CD8-positive, alpha-beta memory T cell (primary cell): ENCODE measurements at regions not wholly inside any gene's neighbourhood (a gene's known extent, or its start where the extent isn't known, plus 50 kb on each side); places are given as distances from the start of the nearest gene placed in this dataset.

Source experiments
- CTCF ChIA-PET: fragments of 350-600 bp; sonication (Branson Sonifier 250); formaldehyde crosslinking; loops from one replicate; lab custom pipeline; 2021; ENCODE audit warnings: antibody characterized with exemption; lab: Charles Lee
- POLR2A ChIA-PET: fragments of 350-600 bp; sonication (Branson Sonifier 250); formaldehyde crosslinking; loops from one replicate; lab custom pipeline; 2021; ENCODE audit warnings: antibody characterized with exemption; lab: Charles Lee
- DNase-seq, 5 donors: peaks; one replicate each; pipeline versions ENCODE4 v3.0.0 to v3.0.0-alpha.2; 2020 to 2022; ENCODE audit warnings: mixed read lengths in 1 of 5
- H3K27ac ChIP-seq: one replicate; pipeline ENCODE4 v1.7.0; 2013; ENCODE audit warnings: low read depth, mild to moderate bottlenecking, low read length, moderate library complexity
- H3K27me3 ChIP-seq: 2 replicates; pipeline ENCODE4 v1.7.0; 2013; ENCODE audit warnings: low read length, mild to moderate bottlenecking; ENCODE audit not compliant: insufficient read depth, poor library complexity, severe bottlenecking
- H3K36me3 ChIP-seq: 2 replicates; pipeline ENCODE4 v1.7.0; 2013; ENCODE audit warnings: mild to moderate bottlenecking, low read length, moderate library complexity; ENCODE audit not compliant: insufficient read depth
- H3K4me1 ChIP-seq: 2 replicates; pipeline ENCODE4 v1.7.0; 2013; ENCODE audit warnings: mild to moderate bottlenecking, low read length, moderate library complexity; ENCODE audit not compliant: insufficient read depth
- H3K4me3 ChIP-seq: 2 replicates; pipeline ENCODE4 v1.7.0; 2013; ENCODE audit warnings: mild to moderate bottlenecking, low read length
- H3K9me3 ChIP-seq: 2 replicates; pipeline ENCODE4 v1.7.0; 2013; ENCODE audit warnings: mild to moderate bottlenecking, low read length
- H3K27ac Mint-ChIP-seq, 8 donors: one replicate each; pipeline ENCODE4 v1.8.0; 2020 to 2021; ENCODE audit warnings: mixed read lengths in 8 of 8, mild to moderate bottlenecking in 6 of 8, inconsistent platforms in 3 of 8, moderate library complexity in 3 of 8
- H3K27me3 Mint-ChIP-seq, 2 donors: one replicate each; pipeline ENCODE4 v1.8.0; 2020 to 2021; ENCODE audit warnings: mixed read lengths in 2 of 2, mild to moderate bottlenecking in 1 of 2, moderate library complexity in 1 of 2
- H3K36me3 Mint-ChIP-seq, 3 donors: one replicate each; pipeline ENCODE4 v1.8.0; 2020 to 2021; ENCODE audit warnings: mixed read lengths in 3 of 3, inconsistent platforms in 1 of 3, mild to moderate bottlenecking in 1 of 3
- H3K4me1 Mint-ChIP-seq, 3 donors: one replicate each; pipeline ENCODE4 v1.8.0; 2020 to 2021; ENCODE audit warnings: mixed read lengths in 3 of 3, inconsistent platforms in 1 of 3, mild to moderate bottlenecking in 1 of 3
- H3K4me3 Mint-ChIP-seq, 7 donors: one replicate each; pipeline ENCODE4 v1.8.0; 2020 to 2021; ENCODE audit warnings: mixed read lengths in 7 of 7, mild to moderate bottlenecking in 6 of 7, moderate library complexity in 4 of 7, inconsistent platforms in 2 of 7
- H3K9me3 Mint-ChIP-seq, 5 donors: one replicate each; pipeline ENCODE4 v1.8.0; 2020 to 2022; ENCODE audit warnings: mixed read lengths in 5 of 5, mild to moderate bottlenecking in 3 of 5, moderate library complexity in 2 of 5, inconsistent platforms in 1 of 5

- no peaks in the 10 kb centered on the region for H3K36me3 ChIP-seq
- H3K27ac Mint-ChIP-seq, result no peak overlapping the region
- POLR2A ChIA-PET, result no interaction called here
- no peaks in the 10 kb centered on the region for H3K36me3 Mint-ChIP-seq
- H3K4me1 Mint-ChIP-seq, result no peaks in the 10 kb centered on the region
- CTCF ChIA-PET, result no interaction called here
- H3K9me3 ChIP-seq, result no peaks in the 10 kb centered on the region
- no peak overlapping the region for H3K4me3 Mint-ChIP-seq
- H3K4me1 ChIP-seq, result no peaks in the 10 kb centered on the region
- peaks cover 3 to 8% (median 7%) of the 10 kb centered on the region in 5 donors for H3K9me3 Mint-ChIP-seq
- no peaks in the 10 kb centered on the region for H3K27me3 ChIP-seq
- no peaks in the 10 kb centered on the region for H3K27me3 Mint-ChIP-seq
- no peak for DNase-seq
- H3K4me3 ChIP-seq, result no peak overlapping the region
- H3K27ac ChIP-seq, result no peak overlapping the region
Measured at GRCh38 chr16:65621640-65622039, 499.8 kb upstream of the CDH11 start.

- Mint-ChIP-seq H3K36me3 (no peaks in the 10 kb centered on the region), H3K4me3 (no peak overlapping the region), H3K4me1 (no peaks in the 10 kb centered on the region), H3K9me3 (peaks cover 5 to 12% (median 7%) of the 10 kb centered on the region in 5 donors), H3K27me3 (no peaks in the 10 kb centered on the region), H3K27ac (no peak overlapping the region)
- no peak overlapping the region for H3K27ac ChIP-seq
- no peak for DNase-seq
- CTCF ChIA-PET, result no interaction called here
- H3K4me1 ChIP-seq, result no peaks in the 10 kb centered on the region
- POLR2A ChIA-PET, result no interaction called here
- H3K36me3 ChIP-seq, result no peaks in the 10 kb centered on the region
- no peak overlapping the region for H3K4me3 ChIP-seq
- no peaks in the 10 kb centered on the region for H3K9me3 ChIP-seq
- H3K27me3 ChIP-seq, result no peaks in the 10 kb centered on the region
Measured at GRCh38 chr16:65619606-65620005, 497.7 kb upstream of the CDH11 start.

- Mint-ChIP-seq H3K9me3 (peaks cover 5 to 14% (median 7%) of the 10 kb centered on the region in 5 donors), H3K4me1 (no peaks in the 10 kb centered on the region), H3K27me3 (no peaks in the 10 kb centered on the region), H3K36me3 (no peaks in the 10 kb centered on the region), H3K27ac (no peak overlapping the region), H3K4me3 (no peak overlapping the region)
- H3K36me3 ChIP-seq, result no peaks in the 10 kb centered on the region
- no peak for DNase-seq
- H3K9me3 ChIP-seq, result no peaks in the 10 kb centered on the region
- H3K4me3 ChIP-seq, result no peak overlapping the region
- H3K27me3 ChIP-seq, result no peaks in the 10 kb centered on the region
- POLR2A ChIA-PET, result no interaction called here
- H3K4me1 ChIP-seq, result no peaks in the 10 kb centered on the region
- CTCF ChIA-PET, result no interaction called here
- H3K27ac ChIP-seq, result no peak overlapping the region
Measured at GRCh38 chr16:65618931-65619330, 497.1 kb upstream of the CDH11 start.

GRCh38 chr16:65618333-65618732, 496.5 kb upstream of the CDH11 start:
- Histone ChIP-seq H3K27me3 (no peaks in the 10 kb centered on the region), H3K4me3 (no peak overlapping the region), H3K27ac (no peak overlapping the region), H3K36me3 (no peaks in the 10 kb centered on the region), H3K4me1 (no peaks in the 10 kb centered on the region), H3K9me3 (no peaks in the 10 kb centered on the region)
- Mint-ChIP-seq H3K4me1 (no peaks in the 10 kb centered on the region), H3K36me3 (no peaks in the 10 kb centered on the region), H3K27me3 (no peaks in the 10 kb centered on the region), H3K27ac (no peak overlapping the region), H3K4me3 (no peak overlapping the region), H3K9me3 (peaks cover 5 to 14% (median 5%) of the 10 kb centered on the region in 5 donors)
- CTCF ChIA-PET, result no interaction called here
- DNase-seq, result no peak
- POLR2A ChIA-PET, result no interaction called here

- no peak overlapping the region for H3K4me3 ChIP-seq
- no peak overlapping the region for H3K27ac Mint-ChIP-seq
- no peaks in the 10 kb centered on the region for H3K4me1 ChIP-seq
- H3K9me3 Mint-ChIP-seq, result peaks cover 0 to 16% (median 5%) of the 10 kb centered on the region in 5 donors
- H3K36me3 ChIP-seq, result no peaks in the 10 kb centered on the region
- DNase-seq, result no peak
- H3K4me1 Mint-ChIP-seq, result no peaks in the 10 kb centered on the region
- CTCF ChIA-PET, result no interaction called here
- H3K27me3 Mint-ChIP-seq, result no peaks in the 10 kb centered on the region
- H3K27ac ChIP-seq, result no peak overlapping the region
- no peaks in the 10 kb centered on the region for H3K27me3 ChIP-seq
- POLR2A ChIA-PET, result no interaction called here
- no peaks in the 10 kb centered on the region for H3K36me3 Mint-ChIP-seq
- H3K9me3 ChIP-seq, result no peaks in the 10 kb centered on the region
- H3K4me3 Mint-ChIP-seq, result no peak overlapping the region
Measured at GRCh38 chr16:65617421-65617820, 495.6 kb upstream of the CDH11 start.

- Mint-ChIP-seq H3K4me1 (no peaks in the 10 kb centered on the region), H3K36me3 (no peaks in the 10 kb centered on the region), H3K27ac (no peak overlapping the region), H3K4me3 (no peak overlapping the region), H3K27me3 (no peaks in the 10 kb centered on the region), H3K9me3 (peaks cover 5 to 18% (median 6%) of the 10 kb centered on the region in 5 donors)
- ChIA-PET POLR2A (no interaction called here), CTCF (no interaction called here)
- no peak for DNase-seq
- Histone ChIP-seq H3K4me1 (no peaks in the 10 kb centered on the region), H3K27ac (no peak overlapping the region), H3K36me3 (no peaks in the 10 kb centered on the region), H3K27me3 (no peaks in the 10 kb centered on the region), H3K9me3 (peaks cover 3% of the 10 kb centered on the region), H3K4me3 (no peak overlapping the region)
Measured at GRCh38 chr16:65608455-65608854, 486.6 kb upstream of the CDH11 start.

GRCh38 chr16:65604771-65605170, 482.9 kb upstream of the CDH11 start:
- H3K27ac Mint-ChIP-seq, result no peak overlapping the region
- H3K4me3 ChIP-seq, result no peak overlapping the region
- H3K36me3 ChIP-seq, result no peaks in the 10 kb centered on the region
- H3K9me3 ChIP-seq, result no peaks in the 10 kb centered on the region
- no peaks in the 10 kb centered on the region for H3K27me3 Mint-ChIP-seq
- POLR2A ChIA-PET, result no interaction called here
- DNase-seq, result no peak
- CTCF ChIA-PET, result no interaction called here
- no peak overlapping the region for H3K4me3 Mint-ChIP-seq
- H3K36me3 Mint-ChIP-seq, result no peaks in the 10 kb centered on the region
- H3K4me1 ChIP-seq, result no peaks in the 10 kb centered on the region
- H3K27ac ChIP-seq, result no peak overlapping the region
- no peaks in the 10 kb centered on the region for H3K27me3 ChIP-seq
- no peaks in the 10 kb centered on the region for H3K4me1 Mint-ChIP-seq
- peaks cover 7 to 18% (median 11%) of the 10 kb centered on the region in 5 donors for H3K9me3 Mint-ChIP-seq

- H3K36me3 ChIP-seq, result no peaks in the 10 kb centered on the region
Measured at GRCh38 chr16:65601781-65602180, 479.9 kb upstream of the CDH11 start.

GRCh38 chr16:65600629-65601028, 478.8 kb upstream of the CDH11 start:
- no peaks in the 10 kb centered on the region for H3K9me3 ChIP-seq
- no peak for DNase-seq
- Mint-ChIP-seq H3K4me1 (no peaks in the 10 kb centered on the region), H3K4me3 (no peak overlapping the region), H3K27me3 (peaks cover 0 to 1% of the 10 kb centered on the region in 2 donors), H3K36me3 (no peaks in the 10 kb centered on the region), H3K27ac (no peak overlapping the region), H3K9me3 (peaks cover 7 to 20% (median 13%) of the 10 kb centered on the region in 5 donors)
- no peaks in the 10 kb centered on the region for H3K4me1 ChIP-seq
- CTCF ChIA-PET, result no interaction called here
- no peak overlapping the region for H3K27ac ChIP-seq
- POLR2A ChIA-PET, result no interaction called here
- no peaks in the 10 kb centered on the region for H3K36me3 ChIP-seq
- no peak overlapping the region for H3K4me3 ChIP-seq
- no peaks in the 10 kb centered on the region for H3K27me3 ChIP-seq

More at GRCh38 chr16:65601781-65602180, 479.9 kb upstream of the CDH11 start:
- H3K36me3 Mint-ChIP-seq, result no peaks in the 10 kb centered on the region
- POLR2A ChIA-PET, result no interaction called here
- no peaks in the 10 kb centered on the region for H3K4me1 Mint-ChIP-seq
- Histone ChIP-seq H3K4me3 (no peak overlapping the region), H3K27me3 (no peaks in the 10 kb centered on the region), H3K9me3 (no peaks in the 10 kb centered on the region), H3K27ac (no peak overlapping the region), H3K4me1 (no peaks in the 10 kb centered on the region)
- H3K4me3 Mint-ChIP-seq, result peak overlapping the region in 1 of 7 donors; percentile 32
- no peak overlapping the region for H3K27ac Mint-ChIP-seq
- CTCF ChIA-PET, result no interaction called here
- H3K27me3 Mint-ChIP-seq, result no peaks in the 10 kb centered on the region
- DNase-seq, result no peak
- peaks cover 7 to 22% (median 11%) of the 10 kb centered on the region in 5 donors for H3K9me3 Mint-ChIP-seq
